ENCODE measurements at regions not wholly inside any gene's neighbourhood (a gene's known extent, or its start where the extent isn't known, plus 50 kb on each side); places are given as distances from the start of the nearest gene placed in this dataset.
A peak's percentile ranks its signal among the peaks of the same experiment; 100 is the strongest.
"Not testable (repeated sequence)": the region's sequence is repeated elsewhere in the genome, so short reads cannot be mapped to it uniquely, and the experiment has no call there.

DNA sequence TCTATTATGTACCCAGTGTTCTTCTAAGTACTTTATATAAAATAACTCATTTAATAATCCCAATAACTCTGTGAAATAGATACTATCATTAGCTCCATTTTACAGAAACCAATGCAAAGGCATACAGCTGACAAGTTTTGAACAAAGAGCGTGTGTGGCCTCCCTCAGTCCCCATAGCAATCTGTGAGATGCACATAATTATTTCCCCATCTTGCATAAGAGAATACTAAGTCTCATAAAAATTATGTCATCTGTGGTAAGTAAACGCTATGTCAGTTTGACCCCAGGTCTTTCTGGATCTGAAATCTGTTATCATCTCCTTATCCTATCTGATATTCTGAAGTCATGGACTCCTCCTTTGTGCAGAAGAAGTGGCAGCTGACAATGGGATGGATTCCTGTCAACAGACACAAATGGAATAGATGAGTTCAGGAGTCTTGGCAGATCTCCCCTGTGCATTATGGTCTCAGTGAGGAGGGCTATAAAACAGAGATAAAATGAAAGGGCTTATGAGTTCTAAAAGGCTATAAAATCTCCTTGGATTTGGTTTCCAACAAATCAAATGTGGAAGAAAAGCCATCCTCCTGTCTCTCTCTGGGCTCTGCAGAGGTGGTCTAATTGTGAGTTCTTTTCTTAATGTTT, 162.5 kb upstream of the TLE4 start:
- Histone ChIP-seq H3K36me3 (ENCODE audit: control insufficient read depth, insufficient read depth, low read length) (no peaks in the 10 kb centered on the region), H3K27ac (ENCODE audit: insufficient read depth, low read depth, low read length, poor library complexity, severe bottlenecking) (no peak overlapping the region)
- WGBS, 2 experiments, result 94 to 98% methylated on average over 2 of the region's 2 CpGs

GRCh38 chr9:79425840-79426239, 145.9 kb upstream of the TLE4 start:
- H3K9me3 ChIP-seq (ENCODE audit: control insufficient read depth, low read length), result no peaks in the 10 kb centered on the region
- H3K4me3 ChIP-seq (ENCODE audit: insufficient read depth, low read depth, low read length), result no peak overlapping the region
- no peaks in the 10 kb centered on the region for H3K36me3 ChIP-seq (ENCODE audit: control insufficient read depth, insufficient read depth, low read length)
- H3K27me3 ChIP-seq (ENCODE audit: control insufficient read depth, insufficient read depth, low read length, poor library complexity, severe bottlenecking), result no peaks in the 10 kb centered on the region
- H3K27ac ChIP-seq (ENCODE audit: insufficient read depth, low read depth, low read length, poor library complexity, severe bottlenecking), result no peak overlapping the region
- no peaks in the 10 kb centered on the region for H3K4me1 ChIP-seq (ENCODE audit: control insufficient read depth, insufficient read depth, low read length)

More for the DNA sequence above, 162.5 kb upstream of the TLE4 start:
- H3K9me3 ChIP-seq (ENCODE audit: control insufficient read depth, low read length), result no peaks in the 10 kb centered on the region
- no peaks in the 10 kb centered on the region for H3K4me1 ChIP-seq (ENCODE audit: control insufficient read depth, insufficient read depth, low read length)
- no peak overlapping the region for H3K4me3 ChIP-seq (ENCODE audit: insufficient read depth, low read depth, low read length)
- no peaks in the 10 kb centered on the region for H3K27me3 ChIP-seq (ENCODE audit: control insufficient read depth, insufficient read depth, low read length, poor library complexity, severe bottlenecking)

- H3K27me3 ChIP-seq (ENCODE audit: control insufficient read depth, insufficient read depth, low read length, poor library complexity, severe bottlenecking), result no peaks in the 10 kb centered on the region
- WGBS, 2 experiments, result 77 to 94% methylated on average over 2 of the region's 2 CpGs
- H3K9me3 ChIP-seq (ENCODE audit: control insufficient read depth, low read length), result no peaks in the 10 kb centered on the region
- no peak overlapping the region for H3K27ac ChIP-seq (ENCODE audit: insufficient read depth, low read depth, low read length, poor library complexity, severe bottlenecking)
- no peak overlapping the region for H3K4me3 ChIP-seq (ENCODE audit: insufficient read depth, low read depth, low read length)
- no peaks in the 10 kb centered on the region for H3K4me1 ChIP-seq (ENCODE audit: control insufficient read depth, insufficient read depth, low read length)
- H3K36me3 ChIP-seq (ENCODE audit: control insufficient read depth, insufficient read depth, low read length), result no peaks in the 10 kb centered on the region
Observed at GRCh38 chr9:79428422-79428821, 143.3 kb upstream of the TLE4 start.

GRCh38 chr9:79430619-79431018, 141.1 kb upstream of the TLE4 start:
- Histone ChIP-seq H3K27ac (ENCODE audit: insufficient read depth, low read depth, low read length, poor library complexity, severe bottlenecking) (no peak overlapping the region), H3K4me3 (ENCODE audit: insufficient read depth, low read depth, low read length) (no peak overlapping the region), H3K9me3 (ENCODE audit: control insufficient read depth, low read length) (no peaks in the 10 kb centered on the region), H3K4me1 (ENCODE audit: control insufficient read depth, insufficient read depth, low read length) (no peaks in the 10 kb centered on the region), H3K27me3 (ENCODE audit: control insufficient read depth, insufficient read depth, low read length, poor library complexity, severe bottlenecking) (no peaks in the 10 kb centered on the region), H3K36me3 (ENCODE audit: control insufficient read depth, insufficient read depth, low read length) (no peaks in the 10 kb centered on the region)

- Histone ChIP-seq H3K36me3 (ENCODE audit: control insufficient read depth, insufficient read depth, low read length) (no peaks in the 10 kb centered on the region), H3K27ac (ENCODE audit: insufficient read depth, low read depth, low read length, poor library complexity, severe bottlenecking) (no peak overlapping the region), H3K4me1 (ENCODE audit: control insufficient read depth, insufficient read depth, low read length) (no peaks in the 10 kb centered on the region), H3K27me3 (ENCODE audit: control insufficient read depth, insufficient read depth, low read length, poor library complexity, severe bottlenecking) (no peaks in the 10 kb centered on the region), H3K4me3 (ENCODE audit: insufficient read depth, low read depth, low read length) (no peak overlapping the region), H3K9me3 (ENCODE audit: control insufficient read depth, low read length) (no peaks in the 10 kb centered on the region)
- WGBS, 2 experiments, result 94 to 97% methylated on average over 4 of the region's 4 CpGs
Observed at GRCh38 chr9:79431019-79431679, 140.6 kb upstream of the TLE4 start.

- Histone ChIP-seq H3K36me3 (ENCODE audit: control insufficient read depth, insufficient read depth, low read length) (no peaks in the 10 kb centered on the region), H3K4me3 (ENCODE audit: insufficient read depth, low read depth, low read length) (no peak overlapping the region), H3K4me1 (ENCODE audit: control insufficient read depth, insufficient read depth, low read length) (no peaks in the 10 kb centered on the region), H3K27ac (ENCODE audit: insufficient read depth, low read depth, low read length, poor library complexity, severe bottlenecking) (no peak overlapping the region), H3K27me3 (ENCODE audit: control insufficient read depth, insufficient read depth, low read length, poor library complexity, severe bottlenecking) (no peaks in the 10 kb centered on the region), H3K9me3 (ENCODE audit: control insufficient read depth, low read length) (no peaks in the 10 kb centered on the region)
- 78% methylated on average over 1 of the region's 1 CpG; no CpG with 5 or more reads in 1 of the 2 experiments for WGBS, 2 experiments
Observed at GRCh38 chr9:79432485-79432884, 139.3 kb upstream of the TLE4 start.

- H3K27ac ChIP-seq (ENCODE audit: insufficient read depth, low read depth, low read length, poor library complexity, severe bottlenecking), result no peak overlapping the region
- H3K4me3 ChIP-seq (ENCODE audit: insufficient read depth, low read depth, low read length), result no peak overlapping the region
Observed at GRCh38 chr9:79433703-79434102, 138.1 kb upstream of the TLE4 start.

GRCh38 chr9:79439221-79439620, 132.5 kb upstream of the TLE4 start:
- H3K4me3 ChIP-seq (ENCODE audit: insufficient read depth, low read depth, low read length), result peak overlapping the region; percentile 18
- 2 to 3% methylated on average over 19 of the region's 19 CpGs for WGBS, 2 experiments
- H3K27ac ChIP-seq (ENCODE audit: insufficient read depth, low read depth, low read length, poor library complexity, severe bottlenecking), result not testable (repeated sequence)

More at GRCh38 chr9:79433703-79434102, 138.1 kb upstream of the TLE4 start:
- H3K36me3 ChIP-seq (ENCODE audit: control insufficient read depth, insufficient read depth, low read length), result no peaks in the 10 kb centered on the region
- no peaks in the 10 kb centered on the region for H3K9me3 ChIP-seq (ENCODE audit: control insufficient read depth, low read length)
- no peaks in the 10 kb centered on the region for H3K27me3 ChIP-seq (ENCODE audit: control insufficient read depth, insufficient read depth, low read length, poor library complexity, severe bottlenecking)
- H3K4me1 ChIP-seq (ENCODE audit: control insufficient read depth, insufficient read depth, low read length), result no peaks in the 10 kb centered on the region

GRCh38 chr9:79446523-79447307, 125.0 kb upstream of the TLE4 start:
- Histone ChIP-seq H3K27ac (ENCODE audit: insufficient read depth, low read depth, low read length, poor library complexity, severe bottlenecking) (no peak overlapping the region), H3K4me1 (ENCODE audit: control insufficient read depth, insufficient read depth, low read length) (peaks cover 7% of the 10 kb centered on the region), H3K4me3 (ENCODE audit: insufficient read depth, low read depth, low read length) (no peak overlapping the region), H3K36me3 (ENCODE audit: control insufficient read depth, insufficient read depth, low read length) (no peaks in the 10 kb centered on the region), H3K27me3 (ENCODE audit: control insufficient read depth, insufficient read depth, low read length, poor library complexity, severe bottlenecking) (no peaks in the 10 kb centered on the region), H3K9me3 (ENCODE audit: control insufficient read depth, low read length) (no peaks in the 10 kb centered on the region)
- WGBS, 2 experiments, result 85 to 90% methylated on average over 4 of the region's 4 CpGs

More at GRCh38 chr9:79439221-79439620, 132.5 kb upstream of the TLE4 start:
- H3K9me3 ChIP-seq (ENCODE audit: control insufficient read depth, low read length); H3K36me3 ChIP-seq (ENCODE audit: control insufficient read depth, insufficient read depth, low read length); H3K27me3 ChIP-seq (ENCODE audit: control insufficient read depth, insufficient read depth, low read length, poor library complexity, severe bottlenecking); H3K4me1 ChIP-seq (ENCODE audit: control insufficient read depth, insufficient read depth, low read length): not testable (repeated sequence)

DNA sequence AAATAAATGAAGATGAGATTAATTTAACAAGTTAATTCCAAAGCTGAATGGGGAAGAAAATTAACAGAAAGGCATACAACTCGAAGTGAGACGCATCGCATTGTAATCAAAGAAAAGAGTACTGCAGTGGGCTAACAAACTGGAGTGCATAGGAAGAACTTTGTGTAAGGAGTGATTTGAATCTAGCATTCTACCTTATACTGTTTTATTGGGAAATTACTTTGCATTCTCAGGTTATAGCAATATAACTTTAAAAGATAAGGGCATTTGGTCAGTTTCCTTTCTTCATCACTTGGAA, 124.5 kb upstream of the TLE4 start:
- Histone ChIP-seq H3K27ac (ENCODE audit: insufficient read depth, low read depth, low read length, poor library complexity, severe bottlenecking) (no peak overlapping the region), H3K9me3 (ENCODE audit: control insufficient read depth, low read length) (no peaks in the 10 kb centered on the region), H3K4me3 (ENCODE audit: insufficient read depth, low read depth, low read length) (no peak overlapping the region), H3K27me3 (ENCODE audit: control insufficient read depth, insufficient read depth, low read length, poor library complexity, severe bottlenecking) (no peaks in the 10 kb centered on the region), H3K36me3 (ENCODE audit: control insufficient read depth, insufficient read depth, low read length) (no peaks in the 10 kb centered on the region), H3K4me1 (ENCODE audit: control insufficient read depth, insufficient read depth, low read length) (peaks cover 7% of the 10 kb centered on the region)
- WGBS, 2 experiments, result 95 to 98% methylated on average over 3 of the region's 3 CpGs
